ENCODE measurements at regions not wholly inside any gene's neighbourhood (a gene's known extent, or its start where the extent isn't known, plus 50 kb on each side); places are given as distances from the start of the nearest gene placed in this dataset.

- TF ChIP-seq CTCF (IDR thresholded peaks at IDR 0.05), result no peak
- TF ChIP-seq POLR2A (IDR thresholded peaks at IDR 0.05), result no peak
- TF ChIP-seq EP300 (IDR thresholded peaks at IDR 0.05), result no peak
- no peak for TF ChIP-seq POLR2AphosphoS5 (IDR thresholded peaks at IDR 0.05)
Observed at GRCh38 chr3:81416812-81417211, 344.6 kb downstream of the GBE1 start.

All from suprapubic skin (tissue), 4 donors.